HG03457 (cell line): ENCODE measurements at regions not wholly inside any gene's neighbourhood (a gene's known extent, or its start where the extent isn't known, plus 50 kb on each side); places are given as distances from the start of the nearest gene placed in this dataset.
"Not testable (repeated sequence)": the region's sequence is repeated elsewhere in the genome, so short reads cannot be mapped to it uniquely, and the experiment has no call there.

ENCODE experiments used
- ATAC-seq: cut with Tn5 transposase; IDR thresholded peaks from one replicate; pipeline ENCODE4 v1.9.1; 2021; ENCODE audit warnings: moderate number of reproducible peaks; ENCODE audit not compliant: unreplicated experiment

- no peak for ATAC-seq
Observed at GRCh38 chr21:18549214-18549905, 145.8 kb upstream of the TMPRSS15 start.

- ATAC-seq: no peak
Observed at GRCh38 chr21:18550361-18550760, 146.8 kb upstream of the TMPRSS15 start.

- no peak for ATAC-seq
Observed at GRCh38 chr21:18553786-18554185, 150.2 kb upstream of the TMPRSS15 start.

GRCh38 chr21:18567770-18568169 lies 164.2 kb upstream of the TMPRSS15 start:
- not testable (repeated sequence) for ATAC-seq

GRCh38 chr21:18588001-18588662 lies 184.5 kb upstream of the TMPRSS15 start:
- no peak for ATAC-seq

- ATAC-seq: no peak
Observed at GRCh38 chr21:18601146-18601545, 197.6 kb upstream of the TMPRSS15 start.

GRCh38 chr21:18602711-18603110 lies 199.1 kb upstream of the TMPRSS15 start:
- ATAC-seq: no peak

GRCh38 chr21:18603261-18603660 lies 199.7 kb upstream of the TMPRSS15 start:
- no peak for ATAC-seq

- no peak for ATAC-seq
Observed at GRCh38 chr21:18603980-18604379, 200.4 kb upstream of the TMPRSS15 start.

GRCh38 chr21:18608226-18608625 lies 204.6 kb upstream of the TMPRSS15 start:
- no peak for ATAC-seq

GRCh38 chr21:18614303-18614702 lies 210.7 kb upstream of the TMPRSS15 start:
- ATAC-seq: no peak

- ATAC-seq: no peak
Observed at GRCh38 chr21:18617291-18617690, 213.7 kb upstream of the TMPRSS15 start.

- ATAC-seq: no peak
Observed at GRCh38 chr21:18620436-18620835, 216.9 kb upstream of the TMPRSS15 start.

- ATAC-seq: no peak
Observed at GRCh38 chr21:18622383-18622782, 218.8 kb upstream of the TMPRSS15 start.

- ATAC-seq: no peak
Observed at GRCh38 chr21:18630446-18630845, 226.9 kb upstream of the TMPRSS15 start.

- no peak for ATAC-seq
Observed at GRCh38 chr21:18636897-18637296, 233.3 kb upstream of the TMPRSS15 start.

GRCh38 chr21:18646116-18646515 lies 242.5 kb upstream of the TMPRSS15 start:
- peak; percentile 75 for ATAC-seq

GRCh38 chr21:18655931-18656330 lies 252.3 kb upstream of the TMPRSS15 start:
- ATAC-seq: no peak

- ATAC-seq: no peak
Observed at GRCh38 chr21:18661842-18662241, 258.3 kb upstream of the TMPRSS15 start.

- no peak for ATAC-seq
Observed at GRCh38 chr21:18663663-18664062, 260.1 kb upstream of the TMPRSS15 start.

- no peak for ATAC-seq
Observed at GRCh38 chr21:18666725-18667124, 263.1 kb upstream of the TMPRSS15 start.

- no peak for ATAC-seq
Observed at GRCh38 chr21:18673789-18674188, 270.2 kb upstream of the TMPRSS15 start.

- no peak for ATAC-seq
Observed at GRCh38 chr21:18677632-18678031, 274.0 kb upstream of the TMPRSS15 start.
